ENCODE measurements at regions not wholly inside any gene's neighbourhood (a gene's known extent, or its start where the extent isn't known, plus 50 kb on each side); places are given as distances from the start of the nearest gene placed in this dataset.

DNA sequence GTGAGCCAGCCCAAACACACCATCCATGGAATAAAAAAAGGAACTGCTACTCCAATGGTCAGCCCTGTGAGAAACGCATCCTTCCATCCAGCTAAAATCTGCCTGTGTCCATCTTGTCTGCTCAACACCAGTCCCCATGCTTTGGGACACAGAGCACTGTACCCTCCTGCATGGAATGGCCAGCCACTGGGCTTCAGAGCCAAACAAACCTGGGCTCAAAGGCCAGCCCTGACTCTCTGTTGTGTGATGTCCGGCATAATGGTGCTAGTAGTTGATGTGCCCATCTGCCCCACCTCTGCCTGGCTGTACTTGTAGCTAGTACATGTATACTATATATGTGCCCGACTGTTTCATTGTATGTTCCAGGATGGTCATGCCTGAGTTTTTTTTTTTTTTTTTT is 77.6 kb upstream of the AMZ2 start:
- H3K36me3 ChIP-seq (replicated peaks in 1 of 2) = no peaks in the 10 kb centered on the region
- TF ChIP-seq CTCF (IDR thresholded peaks at IDR 0.05) (no peak), POLR2A (IDR thresholded peaks at IDR 0.05) (no peak)
- H3K4me3 ChIP-seq = no peak overlapping the region
- H3K27me3 ChIP-seq = no peaks in the 10 kb centered on the region
- no peak for DNase-seq
- no peaks in the 10 kb centered on the region for H3K9me3 ChIP-seq (replicated peaks in 1 of 3)
- intact Hi-C loops (cut with DNase I) = loop anchor here in 1 of 2 donors (5.0 to 10.0 kb wide), 2 partner anchors 292 to 595 kb away; no protein-coding TSS in a partner anchor
- no peaks in the 10 kb centered on the region for H3K4me1 ChIP-seq (replicated peaks in 1 of 2)
- WGBS, 4 donors = 76 to 89% (median 83%) methylated on average over 3 of the region's 3 CpGs
- no peak overlapping the region for H3K27ac ChIP-seq

- TF ChIP-seq CTCF (IDR thresholded peaks at IDR 0.05) (peak; percentile 93 to 99 (median 96)), POLR2A (IDR thresholded peaks at IDR 0.05) (no peak)
- 6 to 26% (median 21%) methylated on average over 7 to 13 of the region's 13 CpGs for WGBS, 4 donors
- no peaks in the 10 kb centered on the region for H3K36me3 ChIP-seq (replicated peaks in 1 of 2)
- no peaks in the 10 kb centered on the region for H3K9me3 ChIP-seq (replicated peaks in 1 of 3)
- no peaks in the 10 kb centered on the region for H3K4me1 ChIP-seq (replicated peaks in 1 of 2)
- H3K27ac ChIP-seq = no peak overlapping the region
- H3K4me3 ChIP-seq = peak overlapping the region in 1 of 4 donors; percentile 6
- H3K27me3 ChIP-seq = no peaks in the 10 kb centered on the region
- intact Hi-C loops (cut with DNase I) = loop anchor here in 1 of 2 donors (5.0 to 10.0 kb wide), 2 partner anchors 290 to 592 kb away; no protein-coding TSS in a partner anchor
- peak; percentile 55 to 88 (median 75) for DNase-seq
These were observed 75.3 kb upstream of the AMZ2 start for GRCh38 chr17:68172461-68172954.

- H3K27ac ChIP-seq = no peak overlapping the region
- no peaks in the 10 kb centered on the region for H3K4me1 ChIP-seq (replicated peaks in 1 of 2)
- H3K4me3 ChIP-seq = no peak overlapping the region
- peak in 1 of 7 donors; percentile 28 for DNase-seq
- 75 to 95% (median 94%) methylated on average over 1 to 2 of the region's 2 CpGs for WGBS, 4 donors
- TF ChIP-seq CTCF (IDR thresholded peaks at IDR 0.05) = no peak
- H3K9me3 ChIP-seq (replicated peaks in 1 of 3) = no peaks in the 10 kb centered on the region
- H3K27me3 ChIP-seq = no peaks in the 10 kb centered on the region
- no peaks in the 10 kb centered on the region for H3K36me3 ChIP-seq (replicated peaks in 1 of 2)
- intact Hi-C loops (cut with DNase I) = loop anchor here in 1 of 2 donors (10.0 kb wide), 1 partner anchor 589 kb away; no protein-coding TSS in a partner anchor
These were observed 72.4 kb upstream of the AMZ2 start for GRCh38 chr17:68175416-68175815.

DNA sequence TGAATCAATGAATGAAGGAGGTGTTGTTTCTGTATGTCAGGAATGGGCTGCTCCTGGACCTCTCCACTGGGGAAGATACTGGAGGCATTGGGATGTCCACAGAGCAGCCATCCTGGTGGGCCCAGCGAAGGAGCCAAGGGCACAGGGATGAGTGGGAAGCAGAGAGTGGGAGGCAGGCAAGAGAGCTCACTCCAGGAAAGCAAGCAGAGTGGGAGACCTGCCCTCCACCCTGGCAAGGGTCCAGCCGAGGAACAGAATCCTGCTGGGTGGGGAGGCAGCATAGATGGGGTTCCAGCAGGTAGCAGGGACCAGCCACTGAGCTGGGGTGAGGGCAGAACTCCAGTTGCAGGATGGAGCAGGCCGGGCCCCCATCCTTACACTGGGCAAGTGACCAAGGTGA is 71.9 kb upstream of the AMZ2 start:
- H3K9me3 ChIP-seq (replicated peaks in 1 of 3) = no peaks in the 10 kb centered on the region
- 80 to 97% (median 93%) methylated on average over 3 of the region's 3 CpGs for WGBS, 4 donors
- H3K4me3 ChIP-seq = no peak overlapping the region
- H3K4me1 ChIP-seq (replicated peaks in 1 of 2) = no peaks in the 10 kb centered on the region
- intact Hi-C loops (cut with DNase I) = loop anchor here in 1 of 2 donors (10.0 kb wide), 1 partner anchor 589 kb away; no protein-coding TSS in a partner anchor
- no peak overlapping the region for H3K27ac ChIP-seq
- TF ChIP-seq CTCF (IDR thresholded peaks at IDR 0.05) = no peak
- no peak for TF ChIP-seq POLR2A (IDR thresholded peaks at IDR 0.05)
- no peaks in the 10 kb centered on the region for H3K36me3 ChIP-seq (replicated peaks in 1 of 2)
- DNase-seq = peak in 1 of 7 donors; percentile 41
- H3K27me3 ChIP-seq = no peaks in the 10 kb centered on the region

All from adrenal gland (tissue), 9 donors.